GM23338 (cell line): ENCODE measurements at regions not wholly inside any gene's neighbourhood (a gene's known extent, or its start where the extent isn't known, plus 50 kb on each side); places are given as distances from the start of the nearest gene placed in this dataset.

ENCODE experiments used
- CREB1 ChIP-seq: fragments of 250-450 bp; sonication (Bioruptor Pico); IDR thresholded peaks from 2 replicates; pipeline ENCODE4 v1.5.0; 2020; ENCODE audit warnings: low read depth, mild to moderate bottlenecking, moderate library complexity
- EZH2 ChIP-seq: fragments of 200-600 bp; sonication (generic); IDR thresholded peaks from one replicate; pipeline ENCODE4 v1.8.0; 2017; ENCODE audit warnings: antibody characterized with exemption, mild to moderate bottlenecking, low read depth; ENCODE audit not compliant: unreplicated experiment
- EZH2phosphoT487 ChIP-seq: fragments of 200-600 bp; sonication (generic); IDR thresholded peaks from one replicate; pipeline ENCODE4 v1.8.1; 2018; ENCODE audit warnings: antibody characterized with exemption; ENCODE audit not compliant: unreplicated experiment
- POLR2AphosphoS5 ChIP-seq: IDR thresholded peaks from 2 replicates; pipeline ENCODE4 v1.6.1; 2016; ENCODE audit warnings: antibody characterized with exemption, low read depth
- TF ChIP-seq, protein P1 (sequence below), 2 experiments: fragments of 200-600 bp in 1 of 2; sonication (generic) in 1 of 2; conservative IDR thresholded peaks; 2 replicates each; pipeline versions ENCODE4 v1.5.1 to v1.6.1; 2016 to 2017; ENCODE audit warnings: antibody characterized with exemption in 2 of 2, low read depth in 2 of 2, mild to moderate bottlenecking in 2 of 2, moderate library complexity in 1 of 2
- TF ChIP-seq, protein P2 (sequence below): IDR thresholded peaks from one replicate; pipeline ENCODE4 v1.6.1; 2018; ENCODE audit warnings: antibody characterized with exemption; ENCODE audit not compliant: unreplicated experiment

DNA sequence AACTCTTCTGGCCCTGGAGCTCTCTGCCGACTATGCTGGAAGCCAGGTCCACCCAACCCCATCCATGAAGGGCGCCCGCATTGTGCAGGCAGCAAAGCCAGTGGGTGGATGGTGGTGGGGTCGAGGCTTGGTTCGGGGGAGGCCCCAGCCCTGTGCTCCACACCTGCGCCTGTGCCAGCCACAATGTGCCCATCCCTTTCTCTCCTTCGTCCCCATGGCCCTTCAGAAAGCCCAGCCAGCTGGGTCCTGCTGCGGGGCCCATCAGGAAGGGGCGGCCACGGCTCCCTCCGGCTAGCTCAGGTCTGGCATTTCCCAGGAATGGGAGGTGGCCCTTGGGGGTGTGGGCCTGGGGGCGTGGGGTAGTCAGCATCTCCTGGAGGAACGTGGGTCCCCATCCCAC lies 91.6 kb downstream of the HMX1 start:
- TF ChIP-seq, protein P1, sequence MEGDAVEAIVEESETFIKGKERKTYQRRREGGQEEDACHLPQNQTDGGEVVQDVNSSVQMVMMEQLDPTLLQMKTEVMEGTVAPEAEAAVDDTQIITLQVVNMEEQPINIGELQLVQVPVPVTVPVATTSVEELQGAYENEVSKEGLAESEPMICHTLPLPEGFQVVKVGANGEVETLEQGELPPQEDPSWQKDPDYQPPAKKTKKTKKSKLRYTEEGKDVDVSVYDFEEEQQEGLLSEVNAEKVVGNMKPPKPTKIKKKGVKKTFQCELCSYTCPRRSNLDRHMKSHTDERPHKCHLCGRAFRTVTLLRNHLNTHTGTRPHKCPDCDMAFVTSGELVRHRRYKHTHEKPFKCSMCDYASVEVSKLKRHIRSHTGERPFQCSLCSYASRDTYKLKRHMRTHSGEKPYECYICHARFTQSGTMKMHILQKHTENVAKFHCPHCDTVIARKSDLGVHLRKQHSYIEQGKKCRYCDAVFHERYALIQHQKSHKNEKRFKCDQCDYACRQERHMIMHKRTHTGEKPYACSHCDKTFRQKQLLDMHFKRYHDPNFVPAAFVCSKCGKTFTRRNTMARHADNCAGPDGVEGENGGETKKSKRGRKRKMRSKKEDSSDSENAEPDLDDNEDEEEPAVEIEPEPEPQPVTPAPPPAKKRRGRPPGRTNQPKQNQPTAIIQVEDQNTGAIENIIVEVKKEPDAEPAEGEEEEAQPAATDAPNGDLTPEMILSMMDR (conservative IDR thresholded peaks at IDR 0.05; ENCODE audit: low read depth in 2 of 2), result no peak
- no peak for TF ChIP-seq POLR2AphosphoS5
- no peak for TF ChIP-seq EZH2
- TF ChIP-seq, protein P2, sequence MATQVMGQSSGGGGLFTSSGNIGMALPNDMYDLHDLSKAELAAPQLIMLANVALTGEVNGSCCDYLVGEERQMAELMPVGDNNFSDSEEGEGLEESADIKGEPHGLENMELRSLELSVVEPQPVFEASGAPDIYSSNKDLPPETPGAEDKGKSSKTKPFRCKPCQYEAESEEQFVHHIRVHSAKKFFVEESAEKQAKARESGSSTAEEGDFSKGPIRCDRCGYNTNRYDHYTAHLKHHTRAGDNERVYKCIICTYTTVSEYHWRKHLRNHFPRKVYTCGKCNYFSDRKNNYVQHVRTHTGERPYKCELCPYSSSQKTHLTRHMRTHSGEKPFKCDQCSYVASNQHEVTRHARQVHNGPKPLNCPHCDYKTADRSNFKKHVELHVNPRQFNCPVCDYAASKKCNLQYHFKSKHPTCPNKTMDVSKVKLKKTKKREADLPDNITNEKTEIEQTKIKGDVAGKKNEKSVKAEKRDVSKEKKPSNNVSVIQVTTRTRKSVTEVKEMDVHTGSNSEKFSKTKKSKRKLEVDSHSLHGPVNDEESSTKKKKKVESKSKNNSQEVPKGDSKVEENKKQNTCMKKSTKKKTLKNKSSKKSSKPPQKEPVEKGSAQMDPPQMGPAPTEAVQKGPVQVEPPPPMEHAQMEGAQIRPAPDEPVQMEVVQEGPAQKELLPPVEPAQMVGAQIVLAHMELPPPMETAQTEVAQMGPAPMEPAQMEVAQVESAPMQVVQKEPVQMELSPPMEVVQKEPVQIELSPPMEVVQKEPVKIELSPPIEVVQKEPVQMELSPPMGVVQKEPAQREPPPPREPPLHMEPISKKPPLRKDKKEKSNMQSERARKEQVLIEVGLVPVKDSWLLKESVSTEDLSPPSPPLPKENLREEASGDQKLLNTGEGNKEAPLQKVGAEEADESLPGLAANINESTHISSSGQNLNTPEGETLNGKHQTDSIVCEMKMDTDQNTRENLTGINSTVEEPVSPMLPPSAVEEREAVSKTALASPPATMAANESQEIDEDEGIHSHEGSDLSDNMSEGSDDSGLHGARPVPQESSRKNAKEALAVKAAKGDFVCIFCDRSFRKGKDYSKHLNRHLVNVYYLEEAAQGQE, result no peak
- TF ChIP-seq CREB1 (CRISPR knock-in tag), result no peak
- no peak for TF ChIP-seq EZH2phosphoT487
